A204.1 (cell line): ENCODE measurements at regions not wholly inside any gene's neighbourhood (a gene's known extent, or its start where the extent isn't known, plus 50 kb on each side); places are given as distances from the start of the nearest gene placed in this dataset.
"Not testable (repeated sequence)": the region's sequence is repeated elsewhere in the genome, so short reads cannot be mapped to it uniquely, and the experiment has no call there.

Experiments used
- FAIRE-seq: peaks from 2 replicates; lab custom pipeline; 2012; peaks lifted over from hg19 to GRCh38; lab: Jason Lieb, UNC

DNA sequence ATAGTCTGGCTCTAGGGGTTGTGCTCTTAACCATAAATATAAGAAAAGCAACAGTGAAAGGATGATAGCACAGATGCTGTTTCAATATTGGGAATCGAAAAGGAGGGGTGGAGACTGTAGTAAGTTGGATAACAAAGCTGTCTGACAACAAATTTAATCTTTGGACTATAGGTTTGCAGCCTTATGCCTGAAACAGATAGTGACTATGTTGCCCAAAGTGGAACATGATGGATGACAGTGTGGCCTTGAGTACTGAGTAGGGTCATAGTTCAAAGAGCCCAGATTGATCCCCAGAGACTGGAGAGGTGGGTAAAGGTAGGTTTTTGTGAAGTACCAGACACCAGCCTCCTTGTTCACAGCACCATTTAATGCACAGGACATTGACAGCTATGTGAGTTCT, 144.0 kb upstream of the PALMD start:
- FAIRE-seq, result no peak

DNA sequence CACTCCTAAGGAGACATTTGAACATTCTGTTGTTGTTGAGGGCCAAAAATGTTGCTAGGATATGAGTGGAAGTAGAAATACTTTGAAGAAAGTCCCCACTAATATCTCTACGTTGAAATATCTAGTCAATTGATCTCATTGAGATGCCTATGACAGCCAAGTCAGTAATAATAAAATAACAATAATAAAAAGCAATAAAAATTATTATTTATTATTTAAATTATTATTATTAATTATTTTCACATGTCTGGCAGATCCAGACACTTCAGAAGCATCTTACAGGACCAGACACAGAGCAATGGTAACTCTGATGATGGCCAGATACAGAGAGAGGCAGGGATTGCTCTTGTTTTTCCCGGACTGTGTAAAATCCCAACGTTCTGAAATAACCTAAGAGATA, 143.5 kb upstream of the PALMD start:
- no peak for FAIRE-seq

GRCh38 chr1:99503276-99503747, 142.6 kb upstream of the PALMD start:
- no peak for FAIRE-seq

DNA sequence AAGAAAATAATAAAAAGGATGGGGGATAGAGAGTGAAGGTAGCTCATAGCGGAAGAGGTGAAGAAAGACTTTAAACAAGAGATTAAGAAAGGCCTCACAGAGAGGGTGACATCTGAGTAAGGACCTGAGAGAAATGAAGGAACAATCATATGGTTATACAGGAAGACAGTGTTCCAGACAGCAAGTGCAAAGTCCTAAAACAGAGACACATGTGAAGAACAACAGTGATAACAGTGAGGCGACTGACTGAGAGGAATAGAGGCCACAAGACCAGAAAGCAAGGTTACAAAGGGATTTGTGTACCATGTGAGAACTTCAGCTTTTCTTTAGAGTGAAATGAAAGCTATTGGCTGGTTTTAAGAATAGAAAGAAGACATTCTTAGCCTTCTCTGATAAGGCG, 141.6 kb upstream of the PALMD start:
- FAIRE-seq, result no peak

GRCh38 chr1:99506631-99507030, 139.3 kb upstream of the PALMD start:
- FAIRE-seq, result no peak

- not testable (repeated sequence) for FAIRE-seq
These were observed 138.5 kb upstream of the PALMD start for GRCh38 chr1:99507446-99507845.

- FAIRE-seq, result no peak
These were observed 137.8 kb upstream of the PALMD start for GRCh38 chr1:99507906-99508732.

DNA sequence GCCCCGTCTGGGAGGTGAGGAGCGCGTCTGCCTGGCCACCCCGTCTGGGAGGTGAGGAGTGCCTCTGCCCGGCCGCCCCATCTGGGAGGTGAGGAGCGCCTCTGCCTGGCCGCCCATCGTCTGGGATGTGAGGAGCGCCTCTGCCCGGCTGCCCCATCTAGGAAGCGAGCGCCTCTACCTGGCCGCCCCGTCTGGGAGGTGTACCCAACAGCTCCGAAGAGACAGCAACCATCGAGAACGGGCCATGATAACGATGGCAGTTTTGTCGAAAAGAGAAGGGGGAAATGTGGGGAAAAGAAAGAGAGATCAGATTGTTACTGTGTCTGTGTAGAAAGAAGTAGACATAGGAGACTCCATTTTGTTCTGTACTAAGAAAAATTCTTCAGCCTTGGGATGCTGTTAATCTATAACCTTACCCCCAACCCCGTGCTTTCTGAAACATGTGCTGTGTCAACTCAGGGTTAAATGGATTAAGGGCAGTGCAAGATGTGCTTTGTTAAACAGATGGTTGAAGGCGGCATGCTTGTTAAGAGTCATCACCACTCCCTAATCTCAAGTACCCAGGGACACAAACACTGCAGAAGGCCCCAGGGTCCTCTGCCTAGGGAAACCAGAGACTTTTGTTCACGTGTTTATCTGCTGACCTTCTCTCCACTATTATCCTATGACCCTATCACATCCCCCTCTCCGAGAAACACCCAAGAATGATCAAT, 137.0 kb upstream of the PALMD start:
- FAIRE-seq, result not testable (repeated sequence)

DNA sequence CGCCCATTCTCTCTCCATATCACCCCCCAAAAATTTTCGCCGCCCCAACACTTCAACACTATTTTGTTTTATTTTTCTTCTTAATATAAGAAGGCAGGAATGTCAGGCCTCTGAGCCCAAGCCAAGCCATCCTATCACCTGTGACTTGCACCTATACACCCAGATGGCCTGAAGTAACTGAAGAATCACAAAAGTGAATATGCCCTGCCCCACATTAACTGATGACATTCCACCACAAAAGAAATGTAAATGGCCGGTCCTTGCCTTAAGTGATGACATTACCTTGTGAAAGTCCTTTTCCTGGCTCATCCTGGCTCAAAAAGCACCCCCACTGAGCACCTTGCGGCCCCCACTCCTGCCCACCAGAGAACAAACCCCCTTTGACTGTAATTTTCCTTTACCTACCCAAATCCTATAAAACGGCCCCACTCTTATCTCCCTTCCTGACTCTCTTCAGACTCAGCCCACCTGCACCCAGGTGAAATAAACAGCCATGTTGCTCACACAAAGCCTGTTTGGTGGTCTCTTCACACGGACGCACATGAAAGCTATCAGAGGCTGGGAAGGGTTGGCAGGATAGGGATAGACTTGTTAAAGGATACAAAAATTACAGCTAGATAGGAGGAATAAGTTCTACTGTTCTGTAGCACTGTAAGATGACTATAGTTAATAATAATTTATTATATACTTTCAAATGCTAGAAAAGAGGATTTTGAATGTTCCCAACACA, 130.9 kb upstream of the PALMD start:
- FAIRE-seq, result not testable (repeated sequence)

DNA sequence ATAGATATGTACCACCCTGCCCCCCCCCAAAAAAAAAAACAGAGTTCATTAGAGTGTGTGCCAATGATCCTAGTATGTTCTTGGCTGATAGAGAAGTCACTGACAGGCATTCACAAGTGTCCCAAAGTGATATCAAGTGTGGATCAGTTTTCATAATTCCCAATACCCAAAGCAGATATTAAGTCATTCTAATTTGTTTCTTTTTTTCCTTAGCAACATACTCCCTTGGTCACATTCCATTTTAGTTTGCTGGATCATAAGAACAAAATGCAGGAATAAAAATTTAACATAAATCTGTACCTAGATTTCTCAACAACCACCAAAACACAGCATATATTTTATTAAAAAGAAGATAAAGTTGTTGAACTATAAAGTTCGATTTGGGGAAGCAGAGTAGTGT, 129.8 kb upstream of the PALMD start:
- FAIRE-seq, result no peak

DNA sequence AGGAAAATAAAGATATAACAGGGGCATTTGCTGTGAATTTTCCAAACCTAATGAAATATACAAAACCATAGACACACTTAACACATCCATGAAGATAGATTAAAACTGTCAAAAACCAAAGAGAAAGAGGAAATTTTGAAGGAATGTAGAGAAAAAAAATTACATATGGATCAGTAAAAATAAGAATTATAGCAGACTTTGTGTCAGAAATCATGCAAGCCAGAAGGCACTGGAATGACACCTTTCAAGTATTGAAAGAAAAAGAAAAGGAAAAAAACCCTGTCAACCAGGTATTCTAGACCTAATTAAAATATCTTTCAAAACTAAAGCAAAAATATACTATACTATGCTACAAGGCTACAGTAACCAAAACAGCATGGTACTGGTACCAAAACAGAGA, 125.8 kb upstream of the PALMD start:
- FAIRE-seq, result no peak

DNA sequence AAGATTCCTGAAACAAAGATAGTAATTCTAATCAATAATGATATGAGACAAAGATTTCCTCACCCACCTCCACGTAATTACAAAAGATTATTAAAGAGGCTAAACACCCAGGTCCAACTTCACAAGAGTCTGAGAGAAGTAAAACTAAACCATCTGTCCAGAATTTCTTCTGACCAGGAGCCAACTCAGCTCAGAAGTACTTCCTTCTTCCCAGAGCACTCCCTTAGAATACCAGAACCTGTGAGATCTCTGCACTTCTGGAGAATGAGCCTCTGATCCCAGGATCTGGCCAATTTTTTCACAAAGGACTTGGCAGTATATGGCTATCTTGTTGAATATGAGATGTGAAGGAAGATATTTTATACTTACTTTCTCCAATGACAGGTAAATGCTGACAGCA, 120.6 kb upstream of the PALMD start:
- no peak for FAIRE-seq

- peak; percentile 16 for FAIRE-seq
These were observed 118.8 kb upstream of the PALMD start for GRCh38 chr1:99527078-99527477.

GRCh38 chr1:99527545-99527944, 118.4 kb upstream of the PALMD start:
- FAIRE-seq, result no peak

DNA sequence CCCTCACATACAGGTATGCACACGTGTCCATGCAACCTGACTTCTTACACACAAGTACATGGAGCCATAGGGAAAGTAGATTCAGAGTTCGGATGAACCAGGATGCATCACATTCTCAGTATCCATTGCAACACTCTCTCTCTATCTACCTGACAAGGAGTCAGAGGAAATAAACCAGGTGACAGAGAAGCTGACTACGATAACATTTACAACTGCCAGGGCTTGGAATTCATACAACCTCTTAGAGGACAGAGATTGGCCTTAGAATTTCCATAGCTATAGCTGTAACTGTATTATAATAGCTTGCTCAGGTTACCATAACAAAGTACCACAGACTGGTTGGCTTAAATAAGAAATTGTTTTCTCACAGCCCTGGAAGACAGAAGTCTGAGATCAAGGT, 116.9 kb upstream of the PALMD start:
- no peak for FAIRE-seq

- FAIRE-seq, result no peak
These were observed 114.2 kb upstream of the PALMD start for GRCh38 chr1:99531578-99532275.

- no peak for FAIRE-seq
These were observed 113.7 kb upstream of the PALMD start for GRCh38 chr1:99532276-99532580.

DNA sequence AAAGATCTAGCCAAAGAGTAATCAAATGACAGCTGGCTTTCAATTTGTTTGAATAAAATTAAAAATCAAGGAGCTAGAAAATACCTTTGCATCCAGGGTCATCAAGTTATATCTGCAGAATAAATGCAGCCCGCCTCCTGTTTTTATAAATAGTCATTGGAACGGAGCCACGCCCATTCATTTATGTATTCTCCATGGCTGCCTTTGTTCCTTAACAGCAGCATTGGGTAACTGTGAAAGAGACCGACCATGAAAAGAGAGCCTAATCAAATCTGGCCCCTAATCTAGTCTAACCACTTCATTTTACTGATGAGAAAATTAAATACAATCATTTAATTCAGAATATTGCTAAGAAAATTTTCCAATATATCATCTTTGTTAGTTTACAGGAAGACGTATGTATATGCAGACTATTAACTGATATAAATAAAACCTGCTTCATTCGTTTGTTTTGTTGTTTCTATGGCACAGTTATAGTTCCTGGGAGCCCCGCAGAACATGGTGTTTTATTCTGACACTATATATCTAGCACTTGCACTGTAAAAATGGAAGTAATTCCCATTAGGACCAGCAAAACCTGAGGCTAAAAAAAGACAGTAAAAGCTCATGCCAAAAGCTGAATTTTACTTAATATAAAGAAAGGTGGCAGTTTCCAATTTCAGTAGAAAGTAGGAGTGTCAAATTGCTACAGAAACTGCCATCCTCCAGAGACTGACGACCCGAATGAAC, 111.8 kb upstream of the PALMD start:
- no peak for FAIRE-seq

DNA sequence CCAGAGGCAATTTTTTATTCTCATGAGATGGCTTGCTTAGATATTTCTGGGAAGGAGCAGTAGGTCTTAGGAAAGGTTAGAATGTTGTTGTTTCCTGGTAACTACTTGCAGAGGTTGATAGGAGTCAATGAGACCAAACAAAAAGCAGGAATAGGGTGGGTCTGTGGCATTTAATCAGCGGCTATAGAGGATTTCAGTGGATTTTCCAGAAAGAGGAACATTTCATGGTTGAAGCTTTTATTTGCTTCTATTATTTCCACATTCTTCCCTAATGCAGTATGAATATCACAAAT, 111.3 kb upstream of the PALMD start:
- FAIRE-seq, result no peak

DNA sequence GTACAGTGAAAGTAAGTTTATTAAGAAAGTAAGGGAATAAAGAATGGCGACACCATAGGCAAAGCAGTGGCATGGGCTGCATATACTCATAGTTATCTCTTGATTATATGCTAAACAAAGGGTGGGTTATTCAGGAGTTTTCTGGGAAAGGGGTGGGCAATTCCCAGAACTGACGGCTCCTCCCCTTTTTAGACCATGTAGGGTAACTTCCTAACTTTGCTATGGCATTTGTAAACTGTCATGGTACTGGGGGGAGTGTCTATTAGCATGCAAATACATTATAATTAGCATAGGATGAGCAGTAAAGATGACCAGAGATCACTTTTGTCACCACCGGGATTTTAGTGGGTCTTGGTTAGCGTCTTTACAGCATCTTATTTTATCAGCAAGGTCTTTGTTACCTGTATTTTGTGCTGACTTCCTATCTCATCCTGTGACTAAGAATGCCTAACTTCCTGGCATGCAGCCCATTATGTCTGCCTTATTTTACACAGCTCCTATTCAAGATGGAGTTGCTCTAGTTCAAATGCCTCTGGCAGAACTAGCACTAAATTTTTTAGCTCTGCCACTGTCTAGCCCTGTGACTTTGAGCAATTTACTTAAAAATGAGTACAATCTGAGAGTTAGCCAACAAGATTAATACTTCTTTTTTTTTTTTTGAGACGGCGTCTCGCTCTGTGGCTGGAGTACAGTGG, 110.3 kb upstream of the PALMD start:
- no peak for FAIRE-seq

DNA sequence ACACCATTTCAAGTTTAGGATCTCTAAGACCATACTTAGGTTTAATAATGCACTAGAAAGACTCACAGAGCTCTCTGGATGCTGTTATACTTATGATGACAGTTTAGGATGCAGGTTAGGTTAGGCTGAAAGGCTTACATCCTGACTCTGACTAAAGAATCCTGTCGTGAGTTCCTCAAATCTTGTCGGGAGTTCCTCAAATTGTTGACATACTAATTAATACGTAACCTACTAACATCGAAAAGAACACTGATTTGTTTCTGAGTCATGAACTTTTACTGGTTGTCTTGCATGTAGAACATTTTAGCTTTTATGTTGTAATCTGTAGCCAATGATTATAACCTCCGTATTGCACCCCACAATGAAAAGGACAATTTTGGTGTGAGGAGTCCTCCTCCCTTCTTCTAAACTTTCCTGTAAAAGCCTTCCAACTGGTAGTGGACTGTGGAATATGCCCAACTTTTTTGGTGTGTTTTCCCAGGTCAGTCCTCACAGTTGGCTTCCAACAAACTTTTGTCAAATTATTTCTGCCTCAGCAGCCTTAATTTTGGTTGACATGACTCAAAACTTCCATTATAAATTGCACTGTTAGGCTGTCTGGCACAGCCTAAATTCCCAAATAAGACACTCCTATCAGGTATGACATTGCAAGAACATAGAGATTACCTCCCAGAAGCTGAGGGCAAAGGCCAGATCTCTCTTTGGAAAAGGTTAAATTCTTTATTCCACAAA, 107.9 kb upstream of the PALMD start:
- FAIRE-seq, result no peak
